HG02884 (cell line): ENCODE measurements at regions not wholly inside any gene's neighbourhood (a gene's known extent, or its start where the extent isn't known, plus 50 kb on each side); places are given as distances from the start of the nearest gene placed in this dataset.
"Not testable (repeated sequence)": the region's sequence is repeated elsewhere in the genome, so short reads cannot be mapped to it uniquely, and the experiment has no call there.

Experiments
- ATAC-seq: cut with Tn5 transposase; IDR thresholded peaks from one replicate; pipeline ENCODE4 v1.9.1; 2021; ENCODE audit warnings: mild to moderate bottlenecking, moderate library complexity; ENCODE audit not compliant: unreplicated experiment

DNA sequence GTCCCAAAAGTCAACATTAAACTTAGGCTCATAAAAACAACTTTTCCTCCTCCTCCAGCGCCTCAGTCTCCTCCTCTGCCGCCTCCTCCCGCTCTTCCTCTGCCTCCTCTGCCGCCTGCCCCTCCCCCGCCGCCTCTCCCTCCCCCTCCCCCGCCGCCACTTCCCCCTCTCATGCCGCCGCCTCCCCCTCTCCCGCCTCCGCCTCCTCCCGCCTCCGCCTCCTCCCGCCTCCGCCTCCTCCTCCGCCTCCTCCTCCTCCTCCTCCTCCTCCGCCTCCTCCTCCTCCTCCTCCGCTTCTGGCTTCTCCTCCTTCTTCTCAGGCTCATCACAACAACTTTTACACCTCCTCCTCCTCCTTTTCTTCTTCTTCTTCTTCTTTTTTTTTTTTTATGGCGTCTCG is 599.9 kb downstream of the TMEM182 start:
- ATAC-seq, result no peak

DNA sequence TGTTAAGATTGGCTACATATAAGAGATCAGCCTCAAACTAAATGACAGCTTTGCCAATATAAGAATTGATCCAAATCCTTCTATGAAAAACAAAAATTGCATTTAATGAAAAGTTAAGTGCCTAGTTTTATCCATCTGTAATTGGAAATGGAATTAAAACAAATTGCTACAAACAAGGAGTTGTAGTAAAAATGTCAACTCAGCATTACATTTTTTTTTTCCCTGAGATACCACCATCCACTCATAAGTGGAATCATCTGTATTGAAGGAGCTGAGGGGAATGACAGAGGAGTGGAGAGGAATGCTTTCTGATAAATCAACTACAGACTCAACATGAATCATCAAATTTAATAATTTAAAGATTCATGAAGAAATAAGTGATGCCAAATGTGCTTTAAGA is 601.8 kb downstream of the TMEM182 start:
- no peak for ATAC-seq

DNA sequence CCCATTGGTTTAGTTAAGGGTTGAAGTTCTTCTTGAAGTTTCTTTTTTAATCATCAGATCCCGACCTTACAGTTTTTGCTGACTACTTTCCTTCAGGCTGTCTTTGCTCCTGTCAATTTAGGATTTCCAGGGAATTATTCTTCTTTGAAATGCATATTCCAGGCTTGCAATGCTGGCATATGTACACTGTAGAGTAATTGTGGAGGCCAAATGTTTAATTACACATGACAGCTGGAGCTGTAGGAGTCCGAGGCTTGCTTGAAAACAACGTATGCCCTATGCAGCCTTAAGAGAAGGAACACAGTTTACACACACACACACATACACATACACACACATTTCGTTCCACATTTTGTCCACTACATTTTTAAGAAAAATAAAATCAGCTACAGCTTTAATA is 602.3 kb downstream of the TMEM182 start:
- ATAC-seq, result no peak

DNA sequence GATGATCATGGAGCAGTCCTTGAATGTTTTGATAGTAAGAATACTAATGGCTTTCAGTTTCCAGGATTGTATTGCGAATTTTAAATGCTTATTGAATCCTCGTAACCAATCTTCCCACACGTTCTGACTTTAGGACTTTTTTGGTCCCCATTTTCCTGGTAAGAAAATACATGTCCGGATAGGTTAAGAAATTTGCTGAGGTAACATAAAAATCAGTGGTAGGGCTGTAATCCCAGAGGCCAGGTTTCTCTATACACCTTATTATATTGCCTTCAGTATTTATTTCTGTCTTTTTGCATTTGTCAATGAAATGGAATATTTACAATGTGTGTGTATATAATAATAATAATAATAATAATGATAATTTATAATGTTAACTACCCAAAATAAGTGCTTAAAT is 603.2 kb downstream of the TMEM182 start:
- ATAC-seq, result no peak

DNA sequence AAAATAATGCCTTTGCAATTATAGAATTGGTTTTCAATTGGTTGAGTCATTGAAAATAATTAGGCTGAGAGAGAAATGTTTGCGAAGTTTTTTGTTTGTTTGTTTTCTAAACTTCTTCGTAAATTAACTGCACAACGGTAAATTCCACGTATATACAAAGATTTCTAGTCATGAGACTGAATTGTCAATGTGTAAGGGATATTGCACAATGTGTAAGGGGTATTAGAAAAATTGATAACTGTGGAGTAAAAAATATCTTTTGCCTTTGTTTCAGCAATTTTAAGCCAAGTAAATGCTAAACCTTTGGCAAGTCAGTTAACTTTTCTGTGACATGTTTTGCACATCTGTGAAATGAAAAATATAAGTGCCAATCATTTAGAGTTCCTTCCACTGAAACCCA is 606.0 kb downstream of the TMEM182 start:
- ATAC-seq, result no peak

DNA sequence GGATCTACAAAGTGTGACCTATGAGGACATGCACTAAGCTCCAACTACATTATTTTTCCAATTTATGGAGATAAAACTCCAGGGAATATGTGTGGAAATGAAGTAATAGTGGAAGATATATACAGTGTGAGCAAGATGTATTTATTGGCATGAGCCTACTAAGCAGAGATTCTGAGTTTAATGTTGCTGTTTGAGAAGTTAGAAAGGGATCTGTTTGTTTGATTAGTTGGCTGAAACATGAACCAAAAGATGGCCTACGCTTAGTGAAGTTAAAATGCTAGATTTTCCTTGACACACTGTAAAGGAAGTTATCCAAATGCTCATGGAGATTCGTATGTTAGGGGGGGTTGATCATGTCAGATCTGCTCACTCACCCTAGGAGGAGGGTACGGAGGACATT is 621.7 kb downstream of the TMEM182 start:
- ATAC-seq, result no peak

DNA sequence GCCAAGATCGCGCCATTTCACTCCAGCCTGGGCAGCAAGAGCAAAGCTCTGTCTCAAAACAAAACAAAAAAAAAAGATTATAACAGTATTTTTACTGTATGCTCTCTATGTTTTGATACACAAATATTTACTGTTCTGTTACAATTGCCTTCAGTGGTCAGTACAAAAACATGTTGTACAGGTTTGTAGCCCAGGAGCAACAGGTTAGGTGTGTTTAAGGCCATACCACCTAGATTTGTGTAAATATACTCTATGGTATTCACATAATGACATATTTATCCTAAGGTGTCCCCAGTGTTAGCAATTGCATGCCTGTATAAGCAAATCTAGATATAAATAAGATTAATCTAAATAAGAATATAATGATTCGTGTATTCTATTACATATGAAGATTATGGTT is 625.0 kb downstream of the TMEM182 start:
- no peak for ATAC-seq

DNA sequence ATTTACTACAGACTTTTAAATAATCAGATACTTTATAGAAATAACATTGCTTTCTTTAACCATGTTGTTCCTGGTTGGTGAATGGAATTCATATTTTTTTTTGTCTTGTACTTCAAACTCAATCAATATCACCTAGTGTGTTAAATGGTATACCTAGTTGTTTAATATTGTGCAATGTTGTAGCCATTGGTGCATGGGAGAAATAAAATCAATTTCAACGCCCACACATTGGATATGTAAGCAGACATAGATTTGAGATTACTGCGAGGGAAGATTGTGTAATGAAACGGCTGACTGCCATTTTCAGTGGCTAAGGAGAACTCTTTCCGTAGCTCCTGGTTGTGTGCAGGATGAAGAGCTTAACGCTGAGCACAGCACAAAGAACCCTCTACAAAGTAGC is 626.1 kb downstream of the TMEM182 start:
- no peak for ATAC-seq

DNA sequence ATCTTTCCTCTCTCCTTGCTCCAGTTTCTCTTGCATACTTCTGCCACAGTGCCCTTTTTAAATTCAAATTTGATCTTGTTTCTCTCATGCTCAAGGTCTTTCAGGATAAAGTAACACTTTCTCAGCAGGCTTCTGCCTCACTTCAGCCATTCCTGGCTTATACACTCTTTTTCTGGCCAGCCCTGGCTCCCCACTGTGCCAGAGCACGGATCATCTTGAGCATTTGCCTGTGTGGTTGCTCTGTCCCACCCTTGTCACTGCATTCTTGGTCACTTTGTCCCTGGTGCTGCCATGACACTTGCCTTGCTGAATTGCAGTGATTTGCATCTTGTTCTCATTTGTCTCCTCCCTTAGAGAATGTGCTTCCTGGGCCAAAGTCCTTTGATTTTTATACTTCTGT is 634.3 kb downstream of the TMEM182 start:
- ATAC-seq, result no peak

DNA sequence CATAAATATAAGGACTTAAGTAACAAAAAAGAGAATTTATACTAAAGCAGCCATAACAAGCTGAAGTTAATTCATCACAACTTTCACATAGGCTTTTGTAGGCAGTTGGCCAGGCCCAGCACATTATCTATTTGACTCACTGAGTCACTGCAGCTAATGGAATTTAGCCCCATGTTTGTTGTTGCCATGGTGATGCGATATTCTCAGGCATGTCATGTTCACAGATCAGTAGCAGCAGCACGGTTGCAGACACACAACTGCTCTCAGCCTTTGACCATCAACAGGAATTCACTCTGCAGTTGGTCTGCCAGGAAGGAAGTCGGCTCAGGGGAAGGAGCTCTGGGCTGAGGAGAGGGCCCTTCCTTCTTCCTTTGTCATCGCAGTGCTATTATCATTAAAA is 639.8 kb downstream of the TMEM182 start:
- ATAC-seq, result no peak

DNA sequence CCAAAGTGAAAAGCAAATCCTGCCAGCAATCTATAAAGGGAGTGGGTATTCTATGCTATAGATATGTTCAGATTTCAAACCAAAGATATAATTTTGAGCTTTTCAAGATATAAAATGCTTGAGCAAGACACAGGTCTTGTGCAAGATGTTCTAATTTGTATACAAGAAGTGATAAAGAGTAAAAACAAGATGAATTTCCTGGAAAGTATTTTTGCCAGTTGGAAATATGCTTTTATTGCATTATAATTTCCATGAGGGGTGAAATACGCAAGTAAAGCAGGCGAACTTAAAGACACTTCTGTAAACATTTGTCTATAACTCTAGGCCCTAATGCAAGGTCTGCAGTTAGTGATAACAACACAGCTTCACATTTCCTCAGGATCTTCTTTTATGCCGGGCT is 640.5 kb downstream of the TMEM182 start:
- no peak for ATAC-seq

DNA sequence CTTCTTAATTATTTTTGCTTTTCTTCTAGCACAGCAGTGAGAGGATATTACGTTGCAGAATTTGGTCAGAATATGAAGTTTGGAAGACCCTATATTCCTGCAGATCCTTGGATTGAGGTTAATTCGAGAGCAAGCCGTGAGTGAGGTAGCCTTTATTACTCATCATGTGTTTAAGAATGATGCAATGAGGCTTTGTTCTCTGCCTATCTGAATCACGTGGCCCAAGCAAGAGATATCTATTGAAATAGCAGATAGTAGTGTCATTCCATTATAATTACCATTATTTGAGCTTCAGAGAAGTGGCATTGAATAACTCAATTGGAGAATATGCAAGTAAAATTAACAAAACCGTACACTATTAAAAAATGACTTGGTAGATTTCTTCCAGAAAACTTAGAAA is 641.1 kb downstream of the TMEM182 start:
- no peak for ATAC-seq

DNA sequence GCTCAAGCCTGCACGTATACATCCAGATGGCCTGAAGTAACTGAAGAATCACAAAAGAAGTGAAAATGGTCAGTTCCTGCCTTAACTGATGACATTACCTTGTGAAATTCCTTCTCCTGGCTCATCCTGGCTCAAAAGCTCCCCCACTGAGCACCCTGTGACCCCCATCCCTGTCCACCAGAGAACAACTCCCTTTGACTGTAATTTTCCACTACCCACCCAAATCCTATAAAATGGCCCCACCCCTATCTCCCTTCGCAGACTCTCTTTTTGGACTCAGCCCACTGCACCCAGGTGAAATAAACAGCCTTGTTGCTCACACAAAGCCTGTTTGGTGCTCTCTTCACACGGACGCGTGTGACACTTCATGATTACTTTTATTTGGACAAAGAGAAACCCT is 641.6 kb downstream of the TMEM182 start:
- not testable (repeated sequence) for ATAC-seq

DNA sequence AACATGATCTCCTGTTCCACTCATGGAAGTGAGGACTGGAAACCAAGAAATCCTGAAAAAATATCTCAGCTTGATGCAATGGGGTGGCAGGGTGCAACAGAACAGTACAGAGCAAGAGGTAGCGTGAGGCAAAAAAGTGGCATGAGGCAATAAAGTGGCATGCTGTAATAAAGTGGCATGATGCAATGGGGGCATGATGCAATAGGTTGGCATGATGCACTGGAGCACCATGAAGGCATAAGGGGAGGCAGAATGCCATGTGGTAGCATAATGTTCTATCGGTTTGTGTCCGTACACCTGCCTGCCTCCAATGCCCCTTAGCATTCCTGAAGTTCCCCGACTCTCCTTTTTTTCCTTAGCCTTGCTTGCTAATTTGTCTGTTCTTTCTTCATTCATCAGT is 648.4 kb downstream of the TMEM182 start:
- ATAC-seq, result no peak

DNA sequence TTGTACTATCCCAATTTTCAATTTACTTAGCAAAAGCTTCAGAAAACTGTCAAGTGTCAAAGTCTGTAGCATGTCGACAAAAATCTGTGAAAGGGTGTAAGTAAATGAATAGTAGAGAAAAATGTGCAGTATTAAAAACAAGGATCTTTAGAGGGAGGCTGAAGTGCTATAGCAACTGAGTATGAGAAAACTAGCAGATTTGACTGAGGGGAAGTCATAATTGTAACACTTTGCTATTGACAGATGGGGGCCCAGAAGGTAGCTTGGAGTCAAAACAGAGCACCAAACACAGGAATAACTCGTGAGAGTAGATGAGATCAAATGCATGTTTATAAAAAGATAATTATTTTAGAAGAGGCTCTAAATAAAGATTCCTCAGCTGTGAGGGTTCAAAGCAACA is 657.7 kb downstream of the TMEM182 start:
- ATAC-seq, result no peak

DNA sequence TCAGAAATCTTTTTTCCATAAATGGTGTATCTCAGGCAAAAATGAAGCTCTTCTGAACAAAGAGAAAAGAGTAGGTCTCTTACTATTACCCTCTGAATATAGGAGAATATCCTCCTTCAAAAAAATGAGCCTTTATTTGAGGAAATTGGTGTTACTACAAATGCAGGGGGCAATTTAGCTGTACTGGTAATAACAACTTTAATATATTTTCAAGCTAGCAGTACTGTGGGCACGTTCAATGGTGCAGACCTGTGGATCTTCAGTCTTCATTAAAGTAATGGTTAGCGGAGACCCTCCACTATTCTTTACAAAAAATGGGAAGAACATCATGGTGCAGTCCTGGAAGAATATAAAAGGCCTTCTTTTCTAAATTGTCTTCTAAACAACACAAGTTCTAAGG is 661.3 kb downstream of the TMEM182 start:
- ATAC-seq, result no peak

DNA sequence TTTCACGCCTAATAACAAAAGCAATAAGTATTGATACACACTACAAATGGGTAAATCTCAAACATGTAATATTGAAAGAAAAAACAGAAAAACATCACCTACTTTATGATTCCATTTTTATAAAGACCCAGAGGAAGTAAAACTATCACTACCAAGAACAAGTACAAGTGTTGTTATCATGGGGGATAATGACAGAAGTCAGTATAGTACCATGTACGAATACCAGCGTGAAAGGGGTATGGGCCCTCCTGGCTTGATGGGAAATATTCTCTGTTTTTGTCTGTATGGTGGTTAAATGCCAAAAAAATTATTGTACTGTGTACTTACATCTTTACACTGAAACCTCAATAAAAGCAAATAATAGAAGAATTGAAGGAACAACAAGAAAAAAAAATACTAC is 665.7 kb downstream of the TMEM182 start:
- no peak for ATAC-seq

DNA sequence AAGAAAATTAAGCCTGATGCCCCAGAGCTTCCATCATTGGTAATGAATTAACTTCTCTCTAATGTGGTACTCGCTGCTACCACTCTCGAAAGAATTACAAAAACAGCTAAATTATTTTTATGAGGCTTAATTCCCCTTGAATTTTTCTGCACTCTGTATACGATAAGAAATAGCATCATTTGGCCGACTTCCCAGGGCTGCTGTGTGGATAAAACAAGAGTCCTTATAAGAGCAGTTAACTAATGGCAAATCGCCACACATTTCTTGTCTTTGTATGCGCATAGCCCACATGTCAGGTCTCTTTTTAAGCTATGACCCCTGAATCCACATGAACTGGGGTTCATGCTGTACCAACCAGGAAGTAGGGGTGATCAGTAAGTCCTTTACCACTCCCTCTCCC is 668.4 kb downstream of the TMEM182 start:
- no peak for ATAC-seq

DNA sequence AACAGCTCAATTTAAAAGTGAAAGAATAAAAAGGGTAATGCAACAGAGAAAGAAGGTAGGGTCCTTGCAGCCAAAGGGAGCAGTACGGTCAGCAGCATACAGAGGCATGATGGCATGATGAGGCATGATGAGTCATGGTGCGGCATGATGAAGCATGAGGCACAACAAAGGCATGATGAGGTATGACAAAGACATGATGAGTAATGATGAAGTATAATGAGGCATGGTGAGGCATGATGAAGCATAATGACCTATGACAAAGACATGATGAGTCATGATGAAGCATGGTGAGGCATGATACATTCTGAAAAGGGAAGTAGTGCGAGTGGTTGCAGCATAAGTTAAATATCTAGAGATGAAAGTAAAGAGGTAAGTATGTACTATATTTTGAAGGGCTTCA is 673.2 kb downstream of the TMEM182 start:
- ATAC-seq, result no peak

DNA sequence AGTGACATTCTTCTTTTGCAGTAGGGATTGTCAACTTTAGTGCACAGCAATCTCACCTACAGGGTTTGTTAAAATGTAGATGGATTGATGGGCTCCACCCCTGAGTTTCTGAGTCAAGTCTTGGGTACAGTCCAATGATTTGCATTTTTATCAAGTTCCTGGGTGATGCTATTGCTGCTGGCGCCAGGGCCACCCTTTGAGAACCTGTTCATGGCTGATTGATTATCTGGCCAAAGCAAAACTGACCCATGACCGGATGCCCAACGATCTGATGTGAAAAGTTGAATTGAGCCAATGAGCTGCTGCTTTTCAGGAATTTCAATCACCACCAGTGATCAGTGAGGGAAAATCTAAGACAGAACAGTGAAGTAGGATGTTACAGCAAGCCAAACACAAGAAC is 675.3 kb downstream of the TMEM182 start:
- no peak for ATAC-seq

DNA sequence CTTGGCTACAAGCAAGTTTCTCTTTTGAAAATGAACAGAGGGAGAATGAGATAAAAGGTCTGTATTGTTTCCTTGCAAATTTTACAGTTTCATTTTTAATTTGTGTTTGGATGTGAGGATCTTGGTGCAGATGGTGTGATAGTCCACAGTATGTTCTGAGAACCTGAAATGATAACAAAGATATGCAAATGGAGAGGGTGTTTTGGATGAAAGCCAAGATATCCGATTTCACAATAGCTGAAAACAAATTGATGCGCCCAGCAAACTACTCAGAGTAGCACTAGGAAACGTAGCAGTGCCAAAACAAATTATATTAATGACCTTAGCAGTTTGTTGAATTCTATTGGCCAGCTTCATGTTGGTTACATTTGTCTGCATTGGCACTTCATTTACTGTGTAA is 683.5 kb downstream of the TMEM182 start:
- no peak for ATAC-seq

DNA sequence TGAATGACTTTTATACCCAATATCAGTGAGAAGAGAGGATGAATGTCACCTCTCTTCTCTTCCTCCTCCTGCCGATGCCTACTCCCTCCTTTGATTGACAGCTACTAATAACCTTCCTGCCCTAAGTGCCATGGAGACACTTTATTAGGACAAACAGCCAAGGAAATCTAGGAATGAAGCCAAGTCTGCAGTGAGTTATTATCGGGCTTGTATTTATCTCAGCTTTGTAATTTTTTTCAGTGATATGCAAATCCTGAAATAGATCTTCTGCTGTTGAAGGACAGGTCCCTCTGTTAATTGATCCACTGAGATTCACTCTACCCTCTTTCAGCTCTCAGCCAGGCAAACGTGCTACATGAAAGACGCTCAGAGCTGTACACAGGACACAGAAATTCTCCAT is 686.7 kb downstream of the TMEM182 start:
- ATAC-seq, result no peak

DNA sequence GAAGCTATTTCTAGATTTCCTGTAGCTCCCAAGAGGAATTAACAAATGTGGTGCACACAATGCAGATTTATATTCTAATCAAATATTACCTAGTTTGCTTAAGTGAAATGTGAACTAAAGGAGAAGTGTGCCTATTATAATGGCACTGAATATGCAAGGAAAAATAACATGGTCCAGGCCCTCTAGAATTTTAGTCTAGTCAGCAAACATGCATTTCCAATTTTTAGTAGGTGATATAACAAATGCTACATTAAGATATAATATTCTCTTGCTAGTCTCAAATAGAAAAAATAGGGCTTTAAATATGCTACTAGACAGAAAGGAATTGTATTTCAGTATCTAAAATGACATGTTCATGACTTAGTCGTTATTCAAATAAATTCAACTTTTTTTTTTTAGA is 689.5 kb downstream of the TMEM182 start:
- no peak for ATAC-seq

DNA sequence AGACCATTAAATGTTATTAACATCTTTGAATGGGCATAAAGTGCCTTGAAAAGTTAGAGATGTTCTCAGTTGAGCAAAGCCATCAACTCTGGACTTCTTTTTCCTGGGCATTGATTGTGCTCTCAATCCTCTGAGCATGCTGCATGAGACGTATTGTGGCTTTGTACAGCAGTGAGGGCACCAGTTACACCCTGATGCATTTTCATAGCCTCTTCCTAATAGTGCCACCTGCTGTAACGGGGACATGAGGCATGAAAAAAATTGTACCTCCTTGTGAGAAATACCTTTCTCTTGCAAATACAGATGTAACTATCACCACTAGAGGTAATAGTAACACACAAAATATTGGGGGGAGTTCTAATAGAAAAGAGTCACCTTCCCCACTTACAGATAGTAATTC is 697.5 kb downstream of the TMEM182 start:
- no peak for ATAC-seq
